Activated naive CD8-positive, alpha-beta T cell treated with anti-CD3 and anti-CD28 coated beads, Interleukin-2, amount 50 U/mL, for 24 hours (primary cell): ENCODE measurements at regions not wholly inside any gene's neighbourhood (a gene's known extent, or its start where the extent isn't known, plus 50 kb on each side); places are given as distances from the start of the nearest gene placed in this dataset.

Experiments
- ATAC-seq: fragments of 150-1000 bp; cut with Tn5 transposase; one replicate; pipeline ENCODE4 v1.10.0; 2021
- DNase-seq: peaks from one replicate; pipeline ENCODE4 v3.0.0; 2021
- H3K27ac Mint-ChIP-seq: one replicate; pipeline ENCODE4 v1.8.0; 2021; ENCODE audit warnings: mild to moderate bottlenecking, mixed read lengths
- H3K27me3 Mint-ChIP-seq: one replicate; pipeline ENCODE4 v1.8.0; 2021; ENCODE audit warnings: mixed read lengths
- H3K36me3 Mint-ChIP-seq: one replicate; pipeline ENCODE4 v1.8.0; 2021; ENCODE audit warnings: low read depth, mixed read lengths
- H3K4me1 Mint-ChIP-seq: one replicate; pipeline ENCODE4 v1.8.0; 2021; ENCODE audit warnings: mixed read lengths
- H3K4me3 Mint-ChIP-seq: one replicate; pipeline ENCODE4 v1.8.0; 2021; ENCODE audit warnings: mild to moderate bottlenecking, moderate library complexity, mixed read lengths
- H3K9me3 Mint-ChIP-seq: one replicate; pipeline ENCODE4 v1.8.0; 2021; ENCODE audit warnings: mixed read lengths

DNA sequence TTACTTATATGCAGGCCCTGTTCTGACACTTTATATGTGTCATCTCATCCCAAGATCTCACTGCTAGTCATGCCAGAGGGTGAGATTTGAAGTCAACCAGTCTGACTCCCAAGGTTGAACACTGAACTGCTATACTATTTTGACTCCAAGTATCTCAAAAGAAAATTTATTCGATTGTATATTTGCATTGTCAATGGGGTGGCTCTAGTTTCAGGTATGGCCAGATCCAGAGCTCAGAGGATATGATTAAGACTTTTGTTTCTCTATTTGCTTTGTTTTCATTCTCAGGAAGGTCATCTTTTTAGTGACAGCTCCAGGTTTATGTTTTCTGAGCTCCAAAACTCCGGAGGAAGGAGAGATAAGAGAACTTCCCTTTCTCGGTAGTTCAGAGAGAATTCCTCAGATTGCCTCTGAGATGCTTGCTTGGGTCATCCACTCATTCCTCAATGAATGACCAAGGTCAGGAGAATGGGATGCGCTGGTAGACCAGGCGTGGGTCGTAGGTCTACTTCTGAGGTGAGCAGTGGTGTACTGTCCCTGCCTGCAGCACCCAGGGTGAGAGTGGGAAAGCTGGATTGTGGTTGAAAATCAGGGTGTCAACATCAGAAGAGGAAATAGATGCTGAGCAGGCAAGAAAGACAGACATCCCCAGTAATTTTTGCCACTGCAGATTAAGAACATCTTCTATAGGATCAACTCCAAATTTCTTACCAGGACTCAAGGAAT, 99.3 kb downstream of the PFDN4 start:
- H3K4me3 Mint-ChIP-seq = no peak overlapping the region
- no peaks in the 10 kb centered on the region for H3K36me3 Mint-ChIP-seq
- ATAC-seq (no peak), DNase-seq (no peak)
- H3K27me3 Mint-ChIP-seq = peaks cover 31% of the 10 kb centered on the region
- H3K27ac Mint-ChIP-seq = no peak overlapping the region
- peaks cover 10% of the 10 kb centered on the region for H3K4me1 Mint-ChIP-seq
- no peaks in the 10 kb centered on the region for H3K9me3 Mint-ChIP-seq

DNA sequence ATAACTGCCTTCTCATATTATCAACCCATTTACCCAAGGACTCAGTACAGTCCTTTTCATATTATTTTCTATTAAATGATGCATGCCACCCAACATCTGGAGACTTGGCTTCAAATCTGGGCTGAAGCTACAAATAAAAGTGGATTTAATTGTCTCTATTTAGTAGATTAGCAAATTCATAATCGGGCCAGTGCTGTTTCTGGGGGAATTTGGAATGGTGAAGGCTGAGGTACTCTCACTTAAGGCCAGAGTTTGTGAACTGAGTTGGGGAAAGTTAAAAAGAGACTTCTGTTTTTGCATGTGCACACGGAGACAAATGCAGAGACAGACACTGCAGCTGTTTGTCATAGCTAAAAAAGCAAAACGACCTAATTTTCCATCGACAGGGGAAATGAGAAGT, 100.9 kb downstream of the PFDN4 start:
- Mint-ChIP-seq H3K27me3 (peaks cover 24% of the 10 kb centered on the region), H3K4me1 (peaks cover 14% of the 10 kb centered on the region), H3K9me3 (no peaks in the 10 kb centered on the region), H3K36me3 (no peaks in the 10 kb centered on the region), H3K27ac (no peak overlapping the region), H3K4me3 (no peak overlapping the region)
- ATAC-seq = no peak
- no peak for DNase-seq

GRCh38 chr20:54318892-54319291, 111.0 kb downstream of the PFDN4 start:
- no peak overlapping the region for H3K4me3 Mint-ChIP-seq
- no peaks in the 10 kb centered on the region for H3K9me3 Mint-ChIP-seq
- peaks cover 18% of the 10 kb centered on the region for H3K27me3 Mint-ChIP-seq
- ATAC-seq (no peak), DNase-seq (no peak)
- peaks cover 48% of the 10 kb centered on the region for H3K4me1 Mint-ChIP-seq
- no peaks in the 10 kb centered on the region for H3K36me3 Mint-ChIP-seq
- H3K27ac Mint-ChIP-seq = peak overlapping the region; percentile 32

DNA sequence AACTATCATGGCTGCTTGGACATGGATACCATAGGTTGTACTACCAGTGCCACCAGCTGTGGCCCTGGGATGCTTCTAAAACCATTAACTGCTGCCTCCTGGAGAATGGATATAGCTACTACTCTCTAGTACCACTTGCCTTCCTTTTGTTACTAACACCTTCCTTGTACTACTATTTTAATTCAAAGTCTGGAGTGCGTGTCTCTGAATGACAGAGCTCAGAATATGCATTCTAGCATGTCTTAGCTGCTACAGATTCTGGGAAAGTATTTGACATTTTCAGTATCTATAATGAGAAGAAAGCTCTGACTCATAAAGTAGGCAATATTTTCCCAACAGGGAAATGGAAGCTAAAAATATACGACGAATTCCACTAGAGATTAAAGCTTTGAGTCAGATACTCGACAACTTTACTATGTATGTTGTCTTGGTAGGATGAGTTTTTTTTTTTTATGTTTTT, 112.3 kb downstream of the PFDN4 start:
- Mint-ChIP-seq H3K9me3 (no peaks in the 10 kb centered on the region), H3K27me3 (peaks cover 17% of the 10 kb centered on the region), H3K36me3 (no peaks in the 10 kb centered on the region), H3K4me1 (peaks cover 58% of the 10 kb centered on the region), H3K27ac (peak overlapping the region; percentile 75), H3K4me3 (no peak overlapping the region)
- ATAC-seq = peak; percentile 45
- no peak for DNase-seq

DNA sequence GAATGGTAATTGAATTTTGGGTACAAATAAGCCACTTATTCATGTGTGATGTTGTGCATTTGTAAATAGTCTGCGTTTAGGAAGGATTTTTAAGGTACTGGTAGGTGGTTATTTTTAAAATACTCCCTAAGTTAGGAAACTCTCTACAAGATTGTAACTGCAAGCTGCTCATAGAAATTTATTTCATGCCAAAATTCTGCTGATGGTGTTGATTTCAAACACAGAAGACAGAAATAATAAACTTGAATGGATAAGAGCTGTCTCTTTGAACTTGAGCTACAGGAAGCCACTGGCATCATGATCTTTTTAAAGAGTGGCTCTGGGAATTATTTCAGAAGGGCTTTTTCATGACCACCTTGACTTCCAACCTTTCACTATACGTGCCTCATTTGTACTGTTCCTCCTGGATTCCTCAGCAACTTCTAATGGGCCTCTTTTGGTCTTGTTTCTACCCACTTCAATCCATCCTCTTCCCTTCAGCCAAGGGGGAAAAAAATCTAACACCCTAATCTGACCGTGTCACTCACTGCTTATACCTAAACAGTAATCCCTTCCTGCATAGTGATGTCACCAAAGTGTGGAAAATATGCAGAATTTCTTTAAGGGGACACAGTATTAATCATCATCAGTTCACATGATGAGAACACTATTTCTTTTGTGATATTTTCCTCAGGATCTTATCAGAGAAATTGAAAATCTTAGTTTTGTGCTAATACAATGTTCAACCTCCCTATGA, 113.6 kb downstream of the PFDN4 start:
- DNase-seq (no peak), ATAC-seq (peak; percentile 60)
- Mint-ChIP-seq H3K36me3 (no peaks in the 10 kb centered on the region), H3K4me3 (no peak overlapping the region), H3K27me3 (peaks cover 8% of the 10 kb centered on the region), H3K4me1 (peaks cover 64% of the 10 kb centered on the region), H3K9me3 (no peaks in the 10 kb centered on the region), H3K27ac (peak overlapping the region; percentile 86)

- H3K4me1 Mint-ChIP-seq = peaks cover 64% of the 10 kb centered on the region
- peaks cover 8% of the 10 kb centered on the region for H3K27me3 Mint-ChIP-seq
- H3K27ac Mint-ChIP-seq = peak overlapping the region; percentile 83
- ATAC-seq (no peak), DNase-seq (no peak)
- no peak overlapping the region for H3K4me3 Mint-ChIP-seq
- H3K9me3 Mint-ChIP-seq = no peaks in the 10 kb centered on the region
- H3K36me3 Mint-ChIP-seq = no peaks in the 10 kb centered on the region
Observed at GRCh38 chr20:54323227-54323734, 115.4 kb downstream of the PFDN4 start.

GRCh38 chr20:54324041-54324440, 116.2 kb downstream of the PFDN4 start:
- peak overlapping the region; percentile 83 for H3K27ac Mint-ChIP-seq
- ATAC-seq (no peak), DNase-seq (no peak)
- H3K4me3 Mint-ChIP-seq = no peak overlapping the region
- no peaks in the 10 kb centered on the region for H3K36me3 Mint-ChIP-seq
- H3K9me3 Mint-ChIP-seq = no peaks in the 10 kb centered on the region
- peaks cover 59% of the 10 kb centered on the region for H3K4me1 Mint-ChIP-seq
- H3K27me3 Mint-ChIP-seq = peaks cover 10% of the 10 kb centered on the region

- peaks cover 11% of the 10 kb centered on the region for H3K27me3 Mint-ChIP-seq
- H3K9me3 Mint-ChIP-seq = peaks cover under 1% of the 10 kb centered on the region
- H3K4me1 Mint-ChIP-seq = peaks cover 55% of the 10 kb centered on the region
- H3K27ac Mint-ChIP-seq = peak overlapping the region; percentile 83
- H3K36me3 Mint-ChIP-seq = no peaks in the 10 kb centered on the region
- H3K4me3 Mint-ChIP-seq = peak overlapping the region; percentile 12
- DNase-seq = no peak
- peak; percentile 52 for ATAC-seq
Observed at GRCh38 chr20:54324652-54325285, 116.9 kb downstream of the PFDN4 start.

DNA sequence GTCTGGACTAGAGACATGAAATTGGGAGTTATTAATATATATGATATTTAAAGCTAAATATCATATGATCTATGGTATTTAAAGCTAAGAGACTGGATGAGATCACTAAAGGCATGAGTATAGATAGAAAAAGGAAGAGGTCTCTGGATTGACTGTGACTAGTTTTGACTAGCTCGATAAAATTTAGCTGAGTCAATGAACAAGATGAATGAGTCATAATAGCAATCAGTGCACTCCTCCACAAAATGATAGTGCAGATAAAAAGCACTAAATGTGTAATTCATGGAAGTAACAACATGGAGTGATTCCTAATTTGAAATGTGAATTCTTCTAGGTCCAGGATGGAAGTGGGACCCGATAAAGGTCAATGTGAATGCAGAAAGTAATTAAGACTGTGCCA, 127.4 kb downstream of the PFDN4 start:
- peaks cover 24% of the 10 kb centered on the region for H3K9me3 Mint-ChIP-seq
- peaks cover 20% of the 10 kb centered on the region for H3K27me3 Mint-ChIP-seq
- no peaks in the 10 kb centered on the region for H3K4me1 Mint-ChIP-seq
- no peak for ATAC-seq
- peaks cover 3% of the 10 kb centered on the region for H3K36me3 Mint-ChIP-seq
- no peak for DNase-seq
- H3K27ac Mint-ChIP-seq = no peak overlapping the region
- no peak overlapping the region for H3K4me3 Mint-ChIP-seq

- DNase-seq = no peak
- H3K27me3 Mint-ChIP-seq = peaks cover 13% of the 10 kb centered on the region
- no peaks in the 10 kb centered on the region for H3K4me1 Mint-ChIP-seq
- H3K27ac Mint-ChIP-seq = no peak overlapping the region
- H3K36me3 Mint-ChIP-seq = peaks cover 1% of the 10 kb centered on the region
- ATAC-seq = no peak
- peaks cover 24% of the 10 kb centered on the region for H3K9me3 Mint-ChIP-seq
- H3K4me3 Mint-ChIP-seq = no peak overlapping the region
Observed at GRCh38 chr20:54337144-54337543, 129.3 kb downstream of the PFDN4 start.

- Mint-ChIP-seq H3K27ac (no peak overlapping the region), H3K9me3 (peaks cover 24% of the 10 kb centered on the region), H3K4me3 (no peak overlapping the region), H3K27me3 (peaks cover 15% of the 10 kb centered on the region), H3K4me1 (no peaks in the 10 kb centered on the region), H3K36me3 (peaks cover 1% of the 10 kb centered on the region)
- ATAC-seq (no peak), DNase-seq (no peak)
Observed at GRCh38 chr20:54339093-54339492, 131.2 kb downstream of the PFDN4 start.

GRCh38 chr20:54340206-54340605, 132.3 kb downstream of the PFDN4 start:
- ATAC-seq (no peak), DNase-seq (no peak)
- Mint-ChIP-seq H3K27ac (no peak overlapping the region), H3K27me3 (peaks cover 9% of the 10 kb centered on the region), H3K9me3 (peaks cover 14% of the 10 kb centered on the region), H3K4me1 (no peaks in the 10 kb centered on the region), H3K4me3 (no peak overlapping the region), H3K36me3 (peaks cover 1% of the 10 kb centered on the region)

DNA sequence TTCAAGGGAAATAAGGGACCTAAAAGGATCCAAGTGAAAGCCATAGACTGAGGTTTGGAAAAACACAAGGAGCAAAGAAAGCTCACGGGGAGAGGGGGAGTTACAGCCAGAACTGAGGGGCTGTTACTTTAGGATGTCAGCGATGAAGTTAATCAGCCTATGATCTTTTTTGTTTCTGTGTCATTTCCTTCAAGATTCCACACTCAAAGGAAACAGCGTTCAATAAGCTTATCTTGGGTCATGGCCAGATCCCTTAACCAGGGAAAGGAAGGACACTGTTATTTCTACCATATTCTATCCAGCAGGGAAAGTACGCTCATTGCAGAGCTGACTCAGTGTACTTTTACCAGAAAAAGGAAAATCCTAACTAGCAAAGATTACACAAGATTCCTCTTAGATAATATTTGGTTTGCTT, 132.8 kb downstream of the PFDN4 start:
- H3K36me3 Mint-ChIP-seq = peaks cover 1% of the 10 kb centered on the region
- H3K4me3 Mint-ChIP-seq = no peak overlapping the region
- no peak for DNase-seq
- H3K4me1 Mint-ChIP-seq = no peaks in the 10 kb centered on the region
- no peak overlapping the region for H3K27ac Mint-ChIP-seq
- peaks cover 10% of the 10 kb centered on the region for H3K9me3 Mint-ChIP-seq
- H3K27me3 Mint-ChIP-seq = peaks cover 6% of the 10 kb centered on the region
- no peak for ATAC-seq

DNA sequence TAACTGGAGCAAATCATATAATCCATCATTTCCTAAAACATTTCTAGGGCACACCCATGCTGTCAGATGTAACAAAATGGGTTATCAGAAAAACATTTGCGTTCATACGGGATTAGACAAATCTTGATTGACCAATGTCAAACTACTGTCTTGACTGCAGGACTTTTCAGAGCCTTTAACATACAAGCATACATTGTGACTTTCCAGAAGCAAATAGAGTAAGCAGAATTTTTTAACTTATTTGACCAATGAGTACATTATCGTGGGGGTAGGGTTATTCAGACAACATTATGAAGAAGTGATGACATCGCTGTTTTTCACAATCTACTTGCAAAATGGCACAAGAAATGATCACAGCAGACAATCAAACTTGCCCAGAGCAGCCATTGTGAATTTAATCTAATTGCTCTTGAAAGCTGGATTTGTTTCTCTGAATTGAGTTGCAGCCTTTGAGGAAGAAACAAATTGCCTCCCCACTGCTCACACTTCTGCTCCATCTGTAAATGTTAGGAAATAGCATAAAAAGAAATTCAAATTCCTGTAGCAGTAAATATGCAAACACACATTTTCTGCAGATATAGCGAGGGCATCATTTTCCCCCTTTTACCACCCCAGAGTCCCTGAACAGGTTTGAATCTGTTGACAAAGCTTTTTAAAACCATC, 133.0 kb upstream of the DOK5 start:
- H3K36me3 Mint-ChIP-seq = peaks cover 1% of the 10 kb centered on the region
- H3K27me3 Mint-ChIP-seq = peaks cover 2% of the 10 kb centered on the region

More for the DNA sequence above, 133.0 kb upstream of the DOK5 start:
- DNase-seq (no peak), ATAC-seq (no peak)
- Mint-ChIP-seq H3K27ac (no peak overlapping the region), H3K4me1 (peaks cover 7% of the 10 kb centered on the region), H3K4me3 (no peak overlapping the region), H3K9me3 (no peaks in the 10 kb centered on the region)
